PC-3 (cell line): ENCODE measurements at regions not wholly inside any gene's neighbourhood (a gene's known extent, or its start where the extent isn't known, plus 50 kb on each side); places are given as distances from the start of the nearest gene placed in this dataset.

ENCODE experiments used
- EZH2 ChIP-seq: fragments of 300-600 bp; sonication (generic); IDR thresholded peaks from one replicate; pipeline ENCODE4 v1.6.1; 2017; ENCODE audit warnings: antibody characterized with exemption, mild to moderate bottlenecking, low read length; ENCODE audit not compliant: unreplicated experiment
- TF ChIP-seq, protein P1 (sequence below): fragments of 300-600 bp; sonication (generic); conservative IDR thresholded peaks from 2 replicates; pipeline ENCODE4 v1.5.1; 2017; ENCODE audit warnings: antibody characterized with exemption, low read depth, mild to moderate bottlenecking, low read length

DNA sequence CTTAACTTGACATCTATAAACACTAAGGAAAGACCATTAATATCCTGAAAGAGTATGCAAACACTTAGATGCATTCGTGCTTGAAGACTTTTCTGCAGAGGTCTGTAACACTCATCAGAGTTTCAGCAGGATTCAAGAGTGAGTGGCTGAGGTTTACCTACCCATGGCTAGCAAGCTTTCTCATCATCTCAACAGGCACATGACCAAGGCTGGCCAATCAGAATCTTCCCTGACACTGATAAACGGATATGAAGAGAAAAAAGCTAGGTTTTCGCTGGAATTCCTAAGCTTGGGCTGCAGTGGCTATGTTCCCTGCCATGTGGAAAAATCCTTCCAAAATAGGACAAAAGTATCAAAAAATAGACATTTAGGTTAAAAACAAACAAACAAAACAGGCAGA is 162.1 kb upstream of the USP15 start:
- TF ChIP-seq, protein P1, sequence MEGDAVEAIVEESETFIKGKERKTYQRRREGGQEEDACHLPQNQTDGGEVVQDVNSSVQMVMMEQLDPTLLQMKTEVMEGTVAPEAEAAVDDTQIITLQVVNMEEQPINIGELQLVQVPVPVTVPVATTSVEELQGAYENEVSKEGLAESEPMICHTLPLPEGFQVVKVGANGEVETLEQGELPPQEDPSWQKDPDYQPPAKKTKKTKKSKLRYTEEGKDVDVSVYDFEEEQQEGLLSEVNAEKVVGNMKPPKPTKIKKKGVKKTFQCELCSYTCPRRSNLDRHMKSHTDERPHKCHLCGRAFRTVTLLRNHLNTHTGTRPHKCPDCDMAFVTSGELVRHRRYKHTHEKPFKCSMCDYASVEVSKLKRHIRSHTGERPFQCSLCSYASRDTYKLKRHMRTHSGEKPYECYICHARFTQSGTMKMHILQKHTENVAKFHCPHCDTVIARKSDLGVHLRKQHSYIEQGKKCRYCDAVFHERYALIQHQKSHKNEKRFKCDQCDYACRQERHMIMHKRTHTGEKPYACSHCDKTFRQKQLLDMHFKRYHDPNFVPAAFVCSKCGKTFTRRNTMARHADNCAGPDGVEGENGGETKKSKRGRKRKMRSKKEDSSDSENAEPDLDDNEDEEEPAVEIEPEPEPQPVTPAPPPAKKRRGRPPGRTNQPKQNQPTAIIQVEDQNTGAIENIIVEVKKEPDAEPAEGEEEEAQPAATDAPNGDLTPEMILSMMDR, result no peak
- no peak for TF ChIP-seq EZH2
